HCT116 (cell line): ENCODE measurements at regions not wholly inside any gene's neighbourhood (a gene's known extent, or its start where the extent isn't known, plus 50 kb on each side); places are given as distances from the start of the nearest gene placed in this dataset.
"Not testable (repeated sequence)": the region's sequence is repeated elsewhere in the genome, so short reads cannot be mapped to it uniquely, and the experiment has no call there.

Experiments
- ATAC-seq: fragments of 200-7000 bp; cut with Tn5 transposase; 2 replicates; pipeline ENCODE4 v1.9.1; 2020; ENCODE audit warnings: mild to moderate bottlenecking, moderate library complexity
- BruUV-seq: library from RNA; stranded (reverse); fragments of 400-500 nt; replicated peaks from 2 replicates; lab custom pipeline; 2021; lab: Mats Ljungman, UMichigan
- CTCF ChIA-PET: fragments of 300-600 bp; sonication (Branson Sonifier 250); formaldehyde crosslinking; loops from one replicate; lab custom pipeline; 2021; ENCODE audit warnings: antibody characterized with exemption; lab: Charles Lee
- POLR2A ChIA-PET: fragments of 300-600, 350-600 bp; sonication (Branson Sonifier 250); formaldehyde crosslinking; loops from one replicate; lab custom pipeline; 2021; ENCODE audit warnings: antibody characterized with exemption; lab: Charles Lee
- RAD21 ChIA-PET, 2 experiments: fragments of 300-600 bp; sonication (Branson Sonifier 250); formaldehyde crosslinking; loops; one replicate each; lab custom pipeline; 2023; ENCODE audit warnings: low total read pairs in 2 of 2; ENCODE audit not compliant: uncharacterized antibody in 2 of 2, unreplicated experiment in 2 of 2, low non-redundant PET in 1 of 2; lab: Charles Lee
- DNase-seq: peaks from one replicate; pipeline ENCODE4 v3.0.0-alpha.2; 2010; ENCODE audit warnings: low read depth, low spot score
- H2AFZ ChIP-seq: fragments of 200-600 bp; shearing (Covaris generic), sonication (generic); 2 replicates; pipeline ENCODE4 v1.6.1; 2017; ENCODE audit warnings: low read depth, mixed run types, mixed read lengths, antibody characterized with exemption, low read length; ENCODE audit not compliant: poor library complexity, severe bottlenecking
- H3K27ac ChIP-seq: 2 replicates; pipeline ENCODE4 v1.5.1; 2012; ENCODE audit warnings: low read depth, low read length
- H3K27me3 ChIP-seq: fragments of 200-600 bp; sonication (generic); 2 replicates; pipeline ENCODE4 v1.6.1; 2016; ENCODE audit warnings: mixed run types, low read length, mixed read lengths; ENCODE audit not compliant: insufficient read depth
- H3K36me3 ChIP-seq, 2 experiments: fragments of 200-500 bp in 1 of 2; fragments of 200-600 bp in 1 of 2; sonication (Bioruptor generic) in 1 of 2; sonication (generic) in 1 of 2; 2 replicates each; pipeline versions ENCODE4 v1.5.1 to v1.6.1; 2014 to 2016; ENCODE audit warnings: low read length in 2 of 2, inconsistent platforms in 1 of 2, mixed read lengths in 1 of 2, mixed run types in 1 of 2; ENCODE audit not compliant: insufficient read depth in 2 of 2, control insufficient read depth in 1 of 2
- H3K4me1 ChIP-seq, 2 experiments: fragments of 200-600 bp in 1 of 2; sonication (generic) in 1 of 2; 2 replicates each; pipeline versions ENCODE4 v1.5.1 to v1.6.1; 2012 to 2017; ENCODE audit warnings: low read length in 2 of 2, inconsistent platforms in 1 of 2, mild to moderate bottlenecking in 1 of 2, mixed read lengths in 1 of 2, mixed run types in 1 of 2, moderate library complexity in 1 of 2; ENCODE audit not compliant: insufficient read depth in 2 of 2, control insufficient read depth in 1 of 2
- H3K4me2 ChIP-seq: fragments of 200-600 bp; sonication (generic); 2 replicates; pipeline ENCODE4 v1.6.1; 2017; ENCODE audit warnings: mixed run types, low read length, mixed read lengths
- H3K4me3 ChIP-seq, 2 experiments: fragments of 200-600 bp in 1 of 2; sonication (generic) in 1 of 2; replicated peaks in 1 of 2; 2 replicates each; pipeline ENCODE4 v1.5.1; 2011 to 2016; ENCODE audit warnings: low read length in 2 of 2, control low read depth in 1 of 2, low read depth in 1 of 2, mild to moderate bottlenecking in 1 of 2, mixed read lengths in 1 of 2, mixed run types in 1 of 2
- H3K79me2 ChIP-seq: fragments of 200-600 bp; sonication (generic); 2 replicates; pipeline ENCODE4 v1.6.1; 2017; ENCODE audit warnings: mild to moderate bottlenecking, mixed run types, low read length, moderate library complexity, mixed read lengths; ENCODE audit not compliant: insufficient read depth
- H3K9ac ChIP-seq: fragments of 200-600 bp; sonication (generic); 2 replicates; pipeline ENCODE4 v1.6.1; 2016; ENCODE audit warnings: low read length, mixed read lengths
- H3K9me2 ChIP-seq: fragments of 200-600 bp; sonication (generic), shearing (Covaris generic); 2 replicates; pipeline ENCODE4 v1.6.1; 2017; ENCODE audit warnings: mixed run types, mild to moderate bottlenecking, moderate library complexity; ENCODE audit not compliant: insufficient read depth
- H3K9me3 ChIP-seq, 2 experiments: fragments of 200-500 bp in 1 of 2; fragments of 200-600 bp in 1 of 2; sonication (Bioruptor generic) in 1 of 2; sonication (generic) in 1 of 2; 2 replicates each; pipeline ENCODE4 v1.6.1; 2014 to 2017; ENCODE audit warnings: low read length in 2 of 2, mixed read lengths in 2 of 2, inconsistent platforms in 1 of 2, low read depth in 1 of 2, mild to moderate bottlenecking in 1 of 2, mixed run types in 1 of 2, moderate library complexity in 1 of 2; ENCODE audit not compliant: control insufficient read depth in 1 of 2, insufficient read depth in 1 of 2
- H4K20me1 ChIP-seq: fragments of 200-600 bp; sonication (generic), shearing (Covaris generic); 2 replicates; pipeline ENCODE4 v1.6.1; 2017; ENCODE audit warnings: mixed run types, mild to moderate bottlenecking, moderate library complexity; ENCODE audit not compliant: insufficient read depth
- POLR2A ChIP-seq: IDR thresholded peaks from 2 replicates; pipeline ENCODE4 v1.7.0; 2011; ENCODE audit warnings: borderline replicate concordance; ENCODE audit not compliant: insufficient read depth, insufficient read length; ENCODE audit errors: extremely low read depth
- intact Hi-C: fragments of 100-400 bp; cut with micrococcal nuclease; formaldehyde crosslinking; loops from 2 replicates; pipeline ENCODE4 v1.10.0; 2022

GRCh38 chr3:32049916-32050315 lies 56.5 kb upstream of the GPD1L start:
- Histone ChIP-seq H4K20me1 (no peaks in the 10 kb centered on the region), H3K9ac (no peak overlapping the region), H3K4me2 (no peak overlapping the region), H2AFZ (no peak overlapping the region), H3K4me1 (peaks cover 5 to 8% of the 10 kb centered on the region in 2 experiments; a peak in 2 of 4 replicates), H3K36me3 (no peaks in the 10 kb centered on the region), H3K9me3 (no peaks in the 10 kb centered on the region), H3K9me2 (no peaks in the 10 kb centered on the region), H3K79me2 (no peaks in the 10 kb centered on the region), H3K27ac (no peak overlapping the region), H3K4me3 (no peak overlapping the region), H3K27me3 (no peaks in the 10 kb centered on the region)
- CTCF ChIA-PET = interaction anchor here (1.3 kb wide), 1 partner anchor 21 kb away, joined by 3 read pairs; no protein-coding TSS in a partner anchor
- TF ChIP-seq POLR2A = no peak
- POLR2A ChIA-PET = no interaction called here
- intact Hi-C loops = no loop called here
- RAD21 ChIA-PET = no interaction called here
- DNase-seq (no peak), ATAC-seq (no peak)
- no TSS peak for BruUV-seq

GRCh38 chr3:32052230-32052629 lies 54.2 kb upstream of the GPD1L start:
- RAD21 ChIA-PET, H3K9me2 ChIP-seq, H3K27ac ChIP-seq, H3K27me3 ChIP-seq, DNase-seq, H3K4me2 ChIP-seq, BruUV-seq, ATAC-seq, intact Hi-C loops, H2AFZ ChIP-seq, H3K79me2 ChIP-seq, H3K9me3 ChIP-seq, CTCF ChIA-PET, POLR2A ChIA-PET, H3K9ac ChIP-seq, H4K20me1 ChIP-seq, H3K36me3 ChIP-seq, H3K4me3 ChIP-seq, H3K4me1 ChIP-seq: not testable (repeated sequence)

GRCh38 chr3:32052851-32053250 lies 53.6 kb upstream of the GPD1L start:
- H2AFZ ChIP-seq, intact Hi-C loops, H3K27me3 ChIP-seq, H3K9ac ChIP-seq, CTCF ChIA-PET, BruUV-seq, H3K4me3 ChIP-seq, H3K9me3 ChIP-seq, H3K4me2 ChIP-seq, H4K20me1 ChIP-seq, H3K79me2 ChIP-seq, RAD21 ChIA-PET, H3K36me3 ChIP-seq, ATAC-seq, POLR2A ChIA-PET, H3K9me2 ChIP-seq, DNase-seq, H3K4me1 ChIP-seq, H3K27ac ChIP-seq: not testable (repeated sequence)
